Psoas muscle (tissue), 7 donors: ENCODE measurements at regions not wholly inside any gene's neighbourhood (a gene's known extent, or its start where the extent isn't known, plus 50 kb on each side); places are given as distances from the start of the nearest gene placed in this dataset.

Experiments
- ATAC-seq, 4 donors: fragments of 200-7000 bp; cut with Tn5 transposase; one replicate each; pipeline ENCODE4 v1.9.1; 2020; ENCODE audit warnings: moderate library complexity in 3 of 4, mild to moderate bottlenecking in 2 of 4
- DNase-seq, 2 donors: peaks; one replicate each; pipeline ENCODE4 v3.0.0-alpha.2; 2020
- H3K27ac ChIP-seq: fragments of 200-600 bp; one replicate; pipeline ENCODE4 v1.8.0; 2022
- H3K27me3 ChIP-seq, 3 donors: fragments of 200-600 bp in 1 of 3; one replicate each; pipeline versions ENCODE4 v1.6.1 to v1.8.0; 2013 to 2022; ENCODE audit warnings: low read length in 2 of 3, mild to moderate bottlenecking in 2 of 3, moderate library complexity in 1 of 3; ENCODE audit not compliant: insufficient read depth in 3 of 3
- H3K36me3 ChIP-seq, 2 donors: fragments of 200-600 bp in 1 of 2; one replicate each; pipeline versions ENCODE4 v1.6.1 to v1.8.0; 2013 to 2022; ENCODE audit warnings: low read depth in 1 of 2, mild to moderate bottlenecking in 1 of 2, moderate library complexity in 1 of 2; ENCODE audit not compliant: insufficient read depth in 1 of 2
- H3K4me1 ChIP-seq: fragments of 200-600 bp; one replicate; pipeline ENCODE4 v1.8.0; 2022
- H3K4me3 ChIP-seq: fragments of 200-600 bp; one replicate; pipeline ENCODE4 v1.8.0; 2022; ENCODE audit warnings: mild to moderate bottlenecking
- H3K9me3 ChIP-seq: fragments of 200-600 bp; one replicate; pipeline ENCODE4 v1.8.0; 2022
- WGBS, 3 donors: extraction: QIAGEN DNeasy Blood & Tissue Kit; methylation state at CpG; one replicate each; pipeline versions ENCODE4 v1.1.6 to v1.1.7; 2013; 5-methylcytosine and 5-hydroxymethylcytosine counted together
- intact Hi-C, 2 donors: fragments of 100-400 bp; cut with DNase I; formaldehyde crosslinking; loops; one replicate each; pipeline versions ENCODE4 v1.11.0 to v1.14.2; 2022
- TF ChIP-seq, protein P1 (sequence below): fragments of 200-600 bp; IDR thresholded peaks from one replicate; pipeline ENCODE4 v1.8.0; 2022; ENCODE audit warnings: antibody characterized with exemption
- donor health status: healthy with polysubstance abuse.
- donor health status: DM: no; HTN: no; CAD: no; lungs with moderate emphysema.
- donor health status: Bipolar disorder and iron deficiency.
- donor health status: healthy.
- donor health status: DM: yes; HTN: yes; CAD: no.
- donor health status: DM: no; HTN: no; CAD: no.
- donor health status: DM: yes; HTN: yes; CAD: no.

DNA sequence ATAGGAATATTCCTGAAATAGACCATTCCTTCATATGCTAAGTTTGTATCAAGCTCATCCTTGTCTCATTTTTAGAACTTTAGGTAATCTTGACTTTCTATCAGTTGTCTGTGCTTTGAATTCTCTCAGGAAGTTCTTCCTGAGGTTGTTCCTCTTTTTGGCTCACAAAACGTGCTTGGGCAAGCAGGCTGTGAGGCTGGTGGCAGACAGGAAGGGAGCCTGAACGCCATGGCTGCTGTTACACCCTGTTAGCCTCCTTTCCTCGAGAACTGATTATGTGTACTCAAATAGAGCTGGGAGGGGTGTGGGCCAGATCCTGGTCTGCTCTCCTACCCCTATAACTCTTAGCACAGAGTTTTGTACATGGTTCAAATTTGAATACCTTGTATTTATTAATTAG, 136.4 kb upstream of the CELF4 start:
- H3K27ac ChIP-seq = no peak overlapping the region
- DNase-seq = no peak
- H3K27me3 ChIP-seq = no peaks in the 10 kb centered on the region
- TF ChIP-seq, protein P1, sequence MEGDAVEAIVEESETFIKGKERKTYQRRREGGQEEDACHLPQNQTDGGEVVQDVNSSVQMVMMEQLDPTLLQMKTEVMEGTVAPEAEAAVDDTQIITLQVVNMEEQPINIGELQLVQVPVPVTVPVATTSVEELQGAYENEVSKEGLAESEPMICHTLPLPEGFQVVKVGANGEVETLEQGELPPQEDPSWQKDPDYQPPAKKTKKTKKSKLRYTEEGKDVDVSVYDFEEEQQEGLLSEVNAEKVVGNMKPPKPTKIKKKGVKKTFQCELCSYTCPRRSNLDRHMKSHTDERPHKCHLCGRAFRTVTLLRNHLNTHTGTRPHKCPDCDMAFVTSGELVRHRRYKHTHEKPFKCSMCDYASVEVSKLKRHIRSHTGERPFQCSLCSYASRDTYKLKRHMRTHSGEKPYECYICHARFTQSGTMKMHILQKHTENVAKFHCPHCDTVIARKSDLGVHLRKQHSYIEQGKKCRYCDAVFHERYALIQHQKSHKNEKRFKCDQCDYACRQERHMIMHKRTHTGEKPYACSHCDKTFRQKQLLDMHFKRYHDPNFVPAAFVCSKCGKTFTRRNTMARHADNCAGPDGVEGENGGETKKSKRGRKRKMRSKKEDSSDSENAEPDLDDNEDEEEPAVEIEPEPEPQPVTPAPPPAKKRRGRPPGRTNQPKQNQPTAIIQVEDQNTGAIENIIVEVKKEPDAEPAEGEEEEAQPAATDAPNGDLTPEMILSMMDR = no peak
- H3K36me3 ChIP-seq = no peaks in the 10 kb centered on the region
- H3K4me1 ChIP-seq = no peaks in the 10 kb centered on the region
- ATAC-seq = no peak
- intact Hi-C loops = no loop called here
- H3K4me3 ChIP-seq = no peak overlapping the region
- 27 to 42% (median 42%) methylated on average over 3 of the region's 3 CpGs for WGBS, 3 donors
- no peaks in the 10 kb centered on the region for H3K9me3 ChIP-seq

DNA sequence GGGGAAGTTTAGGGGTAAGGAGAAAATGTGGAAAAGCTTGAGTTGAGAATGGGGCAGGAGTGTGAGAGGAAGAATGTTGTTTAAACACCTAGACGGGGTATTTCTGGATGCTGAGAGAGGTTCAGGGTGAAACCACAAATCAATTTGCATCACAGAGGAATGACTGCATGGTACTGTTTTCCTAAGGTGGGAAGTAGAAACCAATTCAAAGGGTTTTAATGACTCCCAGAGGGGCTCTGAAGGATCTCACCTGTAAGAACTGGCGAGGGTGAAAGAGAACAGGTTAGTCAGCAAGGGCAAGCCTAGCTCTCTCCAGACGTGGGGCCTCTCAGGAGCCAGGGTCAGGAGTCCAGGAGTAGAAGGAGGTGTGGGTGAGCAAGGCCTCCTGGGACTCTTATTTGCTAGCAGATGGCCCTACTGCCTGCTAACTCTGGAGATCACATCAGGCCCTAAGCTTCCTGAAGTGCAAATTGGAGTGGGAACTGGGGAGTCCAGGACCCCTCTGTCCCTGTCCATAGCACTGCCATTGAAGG, 133.0 kb upstream of the CELF4 start:
- ATAC-seq (no peak), DNase-seq (no peak)
- Histone ChIP-seq H3K4me3 (no peak overlapping the region), H3K4me1 (no peaks in the 10 kb centered on the region), H3K27ac (no peak overlapping the region), H3K36me3 (no peaks in the 10 kb centered on the region), H3K27me3 (no peaks in the 10 kb centered on the region), H3K9me3 (no peaks in the 10 kb centered on the region)
- intact Hi-C loops = no loop called here
- TF ChIP-seq, protein P1 = no peak
- 22 to 35% (median 25%) methylated on average over 3 of the region's 3 CpGs for WGBS, 3 donors

DNA sequence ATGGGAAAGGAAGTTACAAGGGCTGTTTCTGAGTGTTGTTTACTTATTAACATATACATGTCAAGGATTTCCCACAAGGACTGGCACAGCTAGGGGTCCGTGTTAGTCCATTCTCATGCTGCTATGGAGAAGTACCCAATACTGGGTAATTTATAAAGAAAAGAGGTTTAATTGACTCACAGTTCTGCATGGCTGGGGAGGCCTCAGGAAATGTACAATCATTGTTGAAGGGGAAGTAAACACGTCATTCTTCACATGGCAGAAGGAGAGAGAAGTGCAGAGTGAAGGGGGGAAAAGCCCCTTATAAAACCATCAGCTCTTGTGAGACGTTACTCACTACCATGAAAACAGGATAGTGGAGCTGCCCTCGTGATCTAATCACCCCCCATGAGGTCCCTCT, 128.9 kb upstream of the CELF4 start:
- no peak overlapping the region for H3K27ac ChIP-seq
- no peak overlapping the region for H3K4me3 ChIP-seq
- intact Hi-C loops = no loop called here
- H3K27me3 ChIP-seq = no peaks in the 10 kb centered on the region
- ATAC-seq (no peak), DNase-seq (no peak)
- TF ChIP-seq, protein P1 = no peak
- no peaks in the 10 kb centered on the region for H3K36me3 ChIP-seq
- H3K9me3 ChIP-seq = no peaks in the 10 kb centered on the region
- H3K4me1 ChIP-seq = no peaks in the 10 kb centered on the region
- WGBS, 3 donors = 22 to 29% (median 23%) methylated on average over 4 of the region's 4 CpGs

DNA sequence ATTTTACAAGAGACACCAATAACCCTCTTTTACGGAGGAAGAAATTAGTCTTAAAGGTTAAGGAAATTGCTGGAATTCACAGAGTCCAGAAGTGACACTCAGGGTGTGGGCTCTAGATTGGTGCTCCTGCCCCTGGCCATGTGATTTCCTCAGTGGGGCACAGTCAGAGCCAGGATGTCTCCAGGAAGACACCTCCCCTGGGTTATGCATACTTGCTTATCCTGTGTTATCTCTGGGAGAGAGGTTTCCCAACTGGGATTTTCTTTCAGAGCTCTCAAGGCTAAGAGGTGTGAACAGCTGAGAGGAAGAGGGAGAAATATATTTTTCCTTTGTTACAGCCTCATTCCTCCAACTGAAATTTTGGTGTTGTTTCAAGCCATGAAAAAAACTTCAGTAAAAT, 125.6 kb upstream of the CELF4 start:
- no peaks in the 10 kb centered on the region for H3K36me3 ChIP-seq
- no peak overlapping the region for H3K27ac ChIP-seq
- no peaks in the 10 kb centered on the region for H3K4me1 ChIP-seq
- DNase-seq (no peak), ATAC-seq (no peak)
- 75 to 86% (median 77%) methylated on average over 1 of the region's 1 CpG for WGBS, 3 donors
- no peaks in the 10 kb centered on the region for H3K9me3 ChIP-seq
- TF ChIP-seq, protein P1 = no peak
- intact Hi-C loops = no loop called here
- H3K4me3 ChIP-seq = no peak overlapping the region
- H3K27me3 ChIP-seq = no peaks in the 10 kb centered on the region

DNA sequence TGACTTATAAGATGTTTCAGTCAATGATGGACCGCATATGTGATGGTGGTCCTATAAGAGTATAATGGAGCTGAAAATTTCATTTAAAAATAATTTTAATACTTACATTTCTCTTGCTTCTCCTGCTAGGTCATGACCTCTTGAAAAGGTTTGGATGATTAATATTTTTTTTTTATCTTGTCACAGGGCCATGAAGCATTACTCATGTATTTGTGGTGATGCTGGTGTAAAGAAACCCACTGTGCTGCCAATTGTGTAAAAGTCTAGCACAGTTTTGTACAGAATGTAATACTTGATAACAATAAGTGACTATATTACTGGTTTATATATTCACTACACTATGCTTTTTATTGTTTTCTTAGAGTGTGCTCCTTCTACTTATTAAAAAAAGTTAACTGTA, 124.2 kb upstream of the CELF4 start:
- WGBS, 3 donors = 41 to 98% (median 98%) methylated on average over 1 of the region's 1 CpG
- H3K4me3 ChIP-seq = no peak overlapping the region
- no peaks in the 10 kb centered on the region for H3K9me3 ChIP-seq
- H3K27me3 ChIP-seq = no peaks in the 10 kb centered on the region
- DNase-seq (no peak), ATAC-seq (no peak)
- no peaks in the 10 kb centered on the region for H3K36me3 ChIP-seq
- no peaks in the 10 kb centered on the region for H3K4me1 ChIP-seq
- no peak overlapping the region for H3K27ac ChIP-seq
- intact Hi-C loops = no loop called here
- TF ChIP-seq, protein P1 = no peak
